CD14-positive monocyte (primary cell): ENCODE measurements at regions not wholly inside any gene's neighbourhood (a gene's known extent, or its start where the extent isn't known, plus 50 kb on each side); places are given as distances from the start of the nearest gene placed in this dataset. TPM values are rescaled to one million over a fixed set of nuclear protein-coding genes. Genes with fewer than 3 reads are reported as not detected.
A peak's percentile ranks its signal among the peaks of the same experiment; 100 is the strongest.

Experiments used
- DNase-seq, 3 donors: peaks; one replicate each; pipeline ENCODE4 v3.0.0-alpha.2; 2011 to 2022
- H2AFZ ChIP-seq: 2 replicates; pipeline ENCODE4 v1.6.0; 2012; ENCODE audit warnings: mild to moderate bottlenecking, low read depth, low read length, inconsistent platforms; ENCODE audit not compliant: insufficient read depth, poor library complexity, severe bottlenecking
- H3K27ac ChIP-seq, 2 donors: 1 replicate in 1 of 2; 2 replicates in 1 of 2; pipeline ENCODE4 v1.5.1; 2012 to 2013; ENCODE audit warnings: low read length in 2 of 2, control low read depth in 1 of 2, inconsistent platforms in 1 of 2, low read depth in 1 of 2, mild to moderate bottlenecking in 1 of 2
- H3K27me3 ChIP-seq, 2 donors: one replicate each; pipeline versions ENCODE4 v1.6.0 to v1.6.1; 2011 to 2013; ENCODE audit warnings: low read length in 2 of 2; ENCODE audit not compliant: control insufficient read depth in 2 of 2, insufficient read depth in 2 of 2
- H3K36me3 ChIP-seq, 2 donors: replicated peaks in 1 of 2; 1 replicate in 1 of 2; 2 replicates in 1 of 2; pipeline versions ENCODE4 v1.5.1 to v1.6.1; 2012 to 2013; ENCODE audit warnings: low read length in 2 of 2, control low read depth in 1 of 2, inconsistent platforms in 1 of 2, mild to moderate bottlenecking in 1 of 2; ENCODE audit not compliant: insufficient read depth in 2 of 2, control insufficient read depth in 1 of 2
- H3K4me1 ChIP-seq, 2 donors: 1 replicate in 1 of 2; 2 replicates in 1 of 2; pipeline versions ENCODE4 v1.5.1 to v1.6.1; 2012 to 2013; ENCODE audit warnings: low read length in 2 of 2, control low read depth in 1 of 2, inconsistent platforms in 1 of 2, mild to moderate bottlenecking in 1 of 2, moderate library complexity in 1 of 2; ENCODE audit not compliant: insufficient read depth in 2 of 2, control insufficient read depth in 1 of 2
- H3K4me2 ChIP-seq: replicated peaks from 2 replicates; pipeline ENCODE3; 2012; ENCODE audit warnings: low read length, moderate library complexity, mild to moderate bottlenecking; ENCODE audit not compliant: poor library complexity, severe bottlenecking; ENCODE audit errors: extremely low read depth
- H3K4me3 ChIP-seq, 3 experiments: fragments of 200-600 bp in 1 of 3; sonication (generic) in 1 of 3; replicated peaks in 1 of 3; 1 replicate in 2 of 3; 2 replicates in 1 of 3; pipeline ENCODE4 v1.5.1; 2011 to 2013; ENCODE audit warnings: low read length in 3 of 3, mild to moderate bottlenecking in 3 of 3, control low read depth in 2 of 3, low read depth in 2 of 3, inconsistent platforms in 1 of 3, moderate library complexity in 1 of 3
- H3K79me2 ChIP-seq: 2 replicates; pipeline ENCODE4 v1.6.0; 2012; ENCODE audit warnings: mild to moderate bottlenecking, control low read depth, inconsistent platforms, low read length, moderate library complexity; ENCODE audit not compliant: insufficient read depth
- H3K9ac ChIP-seq: 2 replicates; pipeline ENCODE4 v1.6.0; 2017; ENCODE audit warnings: low read length, mild to moderate bottlenecking; ENCODE audit not compliant: insufficient read depth, poor library complexity, severe bottlenecking
- H3K9me3 ChIP-seq, 2 donors: replicated peaks in 1 of 2; 1 replicate in 1 of 2; 2 replicates in 1 of 2; pipeline versions ENCODE4 v1.5.1 to v1.6.1; 2012 to 2013; ENCODE audit warnings: low read length in 2 of 2, control low read depth in 1 of 2; ENCODE audit not compliant: control insufficient read depth in 1 of 2, insufficient read depth in 1 of 2
- H4K20me1 ChIP-seq: 2 replicates; pipeline ENCODE4 v1.6.0; 2012; ENCODE audit warnings: mild to moderate bottlenecking, low read length, control low read depth, moderate library complexity; ENCODE audit not compliant: insufficient read depth
- H3K27ac Mint-ChIP-seq, 7 donors: one replicate each; pipeline ENCODE4 v1.8.0; 2020; ENCODE audit warnings: mild to moderate bottlenecking in 7 of 7, mixed read lengths in 7 of 7, moderate library complexity in 6 of 7, inconsistent platforms in 2 of 7
- H3K27me3 Mint-ChIP-seq, 3 donors: one replicate each; pipeline ENCODE4 v1.8.0; 2021 to 2022; ENCODE audit warnings: low read depth in 3 of 3, mild to moderate bottlenecking in 3 of 3, mixed read lengths in 3 of 3, moderate library complexity in 3 of 3, inconsistent platforms in 1 of 3
- H3K36me3 Mint-ChIP-seq, 2 donors: one replicate each; pipeline ENCODE4 v1.8.0; 2020; ENCODE audit warnings: mixed read lengths in 2 of 2, inconsistent platforms in 1 of 2, mild to moderate bottlenecking in 1 of 2
- H3K4me1 Mint-ChIP-seq: one replicate; pipeline ENCODE4 v1.8.0; 2020; ENCODE audit warnings: mild to moderate bottlenecking, mixed read lengths
- H3K4me3 Mint-ChIP-seq, 2 donors: one replicate each; pipeline ENCODE4 v1.8.0; 2020; ENCODE audit warnings: mild to moderate bottlenecking in 2 of 2, mixed read lengths in 2 of 2, moderate library complexity in 1 of 2
- H3K9me3 Mint-ChIP-seq, 7 donors: one replicate each; pipeline ENCODE4 v1.8.0; 2020 to 2022; ENCODE audit warnings: mixed read lengths in 7 of 7, mild to moderate bottlenecking in 6 of 7, moderate library complexity in 6 of 7, inconsistent platforms in 2 of 7
- CTCF ChIP-seq: fragments of 200-600 bp; IDR thresholded peaks from one replicate; pipeline ENCODE4 v1.8.0; 2022; ENCODE audit warnings: antibody characterized with exemption, mild to moderate bottlenecking
- WGBS: methylation state at CpG from one replicate; pipeline ENCODE4 v1.1.5; 2013; ENCODE audit warnings: missing lambda C conversion rate; ENCODE audit not compliant: insufficient coverage; 5-methylcytosine and 5-hydroxymethylcytosine counted together
- intact Hi-C, 2 donors: fragments of 100-400 bp; cut with micrococcal nuclease; formaldehyde crosslinking; loops; one replicate each; pipeline versions ENCODE4 v1.15.0 to v1.15.1; 2023
- small RNA-seq: library from RNA; depleted of rRNA; stranded (forward); fragments of <200 nt; gene quantifications from one replicate; pipeline ENCODE3, GENCODE V24; 2012; ENCODE audit warnings: low read depth; ENCODE audit not compliant: insufficient read length

- Histone ChIP-seq H3K9ac (no peak overlapping the region), H3K4me1 (no peaks in the 10 kb centered on the region), H3K27ac (no peak overlapping the region), H3K79me2 (no peaks in the 10 kb centered on the region), H3K9me3 (no peaks in the 10 kb centered on the region), H4K20me1 (no peaks in the 10 kb centered on the region), H3K27me3 (no peaks in the 10 kb centered on the region), H2AFZ (no peak overlapping the region), H3K4me3 (no peak overlapping the region), H3K4me2 (no peak overlapping the region), H3K36me3 (no peaks in the 10 kb centered on the region)
- H3K4me1 Mint-ChIP-seq, result no peaks in the 10 kb centered on the region
- no peaks in the 10 kb centered on the region for H3K36me3 Mint-ChIP-seq
- WGBS, result no CpG with 5 or more reads among the region's 4 CpGs
- no peak for TF ChIP-seq CTCF
- DNase-seq, result no peak
- H3K9me3 Mint-ChIP-seq, result peaks cover 0 to 4% (median 2%) of the 10 kb centered on the region in 7 donors
- H3K27me3 Mint-ChIP-seq, result peaks cover 0 to 2% (median 0%) of the 10 kb centered on the region in 3 donors
- no peak overlapping the region for H3K27ac Mint-ChIP-seq
- no peak overlapping the region for H3K4me3 Mint-ChIP-seq
- intact Hi-C loops, result no loop called here
Measured at GRCh38 chr9:32331240-32331639, 53.2 kb upstream of the ACO1 start.

- intact Hi-C loops, result no loop called here
- DNase-seq, result no peak
- no peaks in the 10 kb centered on the region for H3K9me3 ChIP-seq
- no peaks in the 10 kb centered on the region for H3K4me1 Mint-ChIP-seq
- no peak overlapping the region for H3K4me3 Mint-ChIP-seq
- WGBS, result 94% methylated on average over 6 of the region's 7 CpGs
- no peak overlapping the region for H2AFZ ChIP-seq
- no peaks in the 10 kb centered on the region for H3K27me3 ChIP-seq
- H3K36me3 ChIP-seq, result no peaks in the 10 kb centered on the region
- H4K20me1 ChIP-seq, result no peaks in the 10 kb centered on the region
- no peaks in the 10 kb centered on the region for H3K36me3 Mint-ChIP-seq
- H3K4me1 ChIP-seq, result no peaks in the 10 kb centered on the region
- no peaks in the 10 kb centered on the region for H3K79me2 ChIP-seq
- H3K9ac ChIP-seq, result no peak overlapping the region
- TF ChIP-seq CTCF, result no peak
- peaks cover 0 to 4% (median 2%) of the 10 kb centered on the region in 7 donors for H3K9me3 Mint-ChIP-seq
- H3K4me2 ChIP-seq, result no peak overlapping the region
- no peak overlapping the region for H3K4me3 ChIP-seq
- no peak overlapping the region for H3K27ac ChIP-seq
- no peaks in the 10 kb centered on the region for H3K27me3 Mint-ChIP-seq
- peak overlapping the region in 2 of 7 donors; percentile 34 to 57 for H3K27ac Mint-ChIP-seq
Measured at GRCh38 chr9:32334112-32334511, 50.3 kb upstream of the ACO1 start.

Small RNA genes in the stretch of these regions (small RNA-seq; reads per million reads assigned to genes)
- gene MIR873 (not detected), gene MIR876 (not detected), gene RNA5SP281 (not detected)
